NT2/D1 (cell line): ENCODE measurements at regions not wholly inside any gene's neighbourhood (a gene's known extent, or its start where the extent isn't known, plus 50 kb on each side); places are given as distances from the start of the nearest gene placed in this dataset.

Experiments
- YY1 ChIP-seq: IDR thresholded peaks from 2 replicates; pipeline ENCODE4 v1.6.1; 2011; ENCODE audit not compliant: insufficient read length, insufficient read depth
- ZNF274 ChIP-seq: IDR thresholded peaks from 2 replicates; pipeline ENCODE4 v1.6.1; 2011; ENCODE audit warnings: mild to moderate bottlenecking, low read depth, low read length

GRCh38 chr6:76631622-76632021, 559.2 kb upstream of the IMPG1 start:
- TF ChIP-seq ZNF274 (no peak), YY1 (no peak)
